Mucosa of descending colon (tissue), 3 donors: ENCODE measurements at regions not wholly inside any gene's neighbourhood (a gene's known extent, or its start where the extent isn't known, plus 50 kb on each side); places are given as distances from the start of the nearest gene placed in this dataset.
A peak's percentile ranks its signal among the peaks of the same experiment; 100 is the strongest.

Source experiments
- ATAC-seq: fragments of 200-7000 bp; cut with Tn5 transposase; one replicate; pipeline ENCODE4 v1.9.1; 2020; ENCODE audit warnings: mild to moderate bottlenecking, moderate library complexity
- DNase-seq, 3 donors: peaks; one replicate each; pipeline ENCODE4 v3.0.0-alpha.2; 2020
- H3K36me3 ChIP-seq: fragments of 200-600 bp; one replicate; pipeline ENCODE4 v1.8.0; 2021; ENCODE audit warnings: low read depth, mild to moderate bottlenecking
- H3K4me1 ChIP-seq: fragments of 200-600 bp; one replicate; pipeline ENCODE4 v1.8.0; 2021; ENCODE audit warnings: low read depth, mild to moderate bottlenecking
- H3K4me3 ChIP-seq: fragments of 200-600 bp; one replicate; pipeline ENCODE4 v1.8.0; 2021; ENCODE audit warnings: mild to moderate bottlenecking
- H3K9me3 ChIP-seq: fragments of 200-600 bp; one replicate; pipeline ENCODE4 v1.8.0; 2021; ENCODE audit warnings: mild to moderate bottlenecking
- CTCF ChIP-seq: fragments of 200-600 bp; IDR thresholded peaks from one replicate; pipeline ENCODE4 v1.8.0; 2022; ENCODE audit warnings: antibody characterized with exemption, mild to moderate bottlenecking
- intact Hi-C, 2 donors: fragments of 100-400 bp; cut with DNase I in 1 of 2; cut with micrococcal nuclease in 1 of 2; formaldehyde crosslinking; loops; one replicate each; pipeline versions ENCODE4 v1.11.0 to v1.11.1; 2022; cut with DNase I, micrococcal nuclease
- donor health status: DM: no; HTN: no; CAD: no; lungs with moderate emphysema.
- donor health status: DM: no; HTN: no; CAD: no.
- donor health status: DM: no; HTN: yes; CAD: no.

GRCh38 chr15:57881361-57881760 lies 174.8 kb downstream of the POLR2M start:
- no peak for ATAC-seq
- Histone ChIP-seq H3K9me3 (no peaks in the 10 kb centered on the region), H3K4me1 (no peaks in the 10 kb centered on the region), H3K36me3 (no peaks in the 10 kb centered on the region), H3K4me3 (no peak overlapping the region)
- no peak for TF ChIP-seq CTCF
- intact Hi-C loops, result no loop called here
- no peak for DNase-seq

- Histone ChIP-seq H3K4me3 (no peak overlapping the region), H3K4me1 (no peaks in the 10 kb centered on the region), H3K9me3 (no peaks in the 10 kb centered on the region), H3K36me3 (no peaks in the 10 kb centered on the region)
- no peak for TF ChIP-seq CTCF
- DNase-seq, result no peak
- intact Hi-C loops, result no loop called here
- ATAC-seq, result no peak
These were observed 175.5 kb downstream of the POLR2M start for GRCh38 chr15:57881972-57882371.

GRCh38 chr15:57883701-57884100 lies 177.2 kb downstream of the POLR2M start:
- intact Hi-C loops, result no loop called here
- DNase-seq (no peak), ATAC-seq (no peak)
- TF ChIP-seq CTCF, result no peak
- no peaks in the 10 kb centered on the region for H3K4me1 ChIP-seq
- H3K4me3 ChIP-seq, result no peak overlapping the region
- no peaks in the 10 kb centered on the region for H3K36me3 ChIP-seq
- no peaks in the 10 kb centered on the region for H3K9me3 ChIP-seq

- ATAC-seq (no peak), DNase-seq (no peak)
- Histone ChIP-seq H3K9me3 (no peaks in the 10 kb centered on the region), H3K36me3 (no peaks in the 10 kb centered on the region), H3K4me1 (no peaks in the 10 kb centered on the region), H3K4me3 (no peak overlapping the region)
- intact Hi-C loops, result no loop called here
- TF ChIP-seq CTCF, result no peak
These were observed 178.4 kb downstream of the POLR2M start for GRCh38 chr15:57884936-57885335.

GRCh38 chr15:57885435-57885834 lies 178.9 kb downstream of the POLR2M start:
- Histone ChIP-seq H3K4me3 (no peak overlapping the region), H3K9me3 (no peaks in the 10 kb centered on the region), H3K4me1 (no peaks in the 10 kb centered on the region), H3K36me3 (no peaks in the 10 kb centered on the region)
- ATAC-seq (peak; percentile 64), DNase-seq (peak in 1 of 3 donors; percentile 33)
- TF ChIP-seq CTCF, result no peak
- intact Hi-C loops, result no loop called here

- DNase-seq (no peak), ATAC-seq (peak; percentile 59)
- Histone ChIP-seq H3K4me3 (no peak overlapping the region), H3K4me1 (no peaks in the 10 kb centered on the region), H3K9me3 (no peaks in the 10 kb centered on the region), H3K36me3 (no peaks in the 10 kb centered on the region)
- intact Hi-C loops, result no loop called here
- TF ChIP-seq CTCF, result no peak
These were observed 177.7 kb downstream of the ALDH1A2 start for GRCh38 chr15:57887825-57888224.
